DND-41 (cell line): ENCODE measurements at regions not wholly inside any gene's neighbourhood (a gene's known extent, or its start where the extent isn't known, plus 50 kb on each side); places are given as distances from the start of the nearest gene placed in this dataset.

ENCODE experiments used
- ATAC-seq: fragments of 200-7000 bp; cut with Tn5 transposase; 3 replicates; pipeline ENCODE4 v1.9.1; 2021; ENCODE audit warnings: low read depth; ENCODE audit not compliant: insufficient read depth
- DNase-seq: peaks from one replicate; pipeline ENCODE4 v3.0.0-alpha.2; 2020
- H2AFZ ChIP-seq: 2 replicates; pipeline ENCODE4 v1.6.0; 2012; ENCODE audit warnings: low read depth, low read length
- H3K27ac ChIP-seq: 2 replicates; pipeline ENCODE4 v1.5.1; 2012; ENCODE audit warnings: low read length, inconsistent platforms
- H3K27me3 ChIP-seq: fragments of 200-600 bp; sonication (generic); 2 replicates; pipeline ENCODE4 v1.6.0; 2012; ENCODE audit warnings: low read length, mild to moderate bottlenecking, inconsistent platforms; ENCODE audit not compliant: insufficient read depth, poor library complexity
- H3K36me3 ChIP-seq: 2 replicates; pipeline ENCODE4 v1.5.1; 2012; ENCODE audit warnings: low read length, inconsistent platforms; ENCODE audit not compliant: insufficient read depth
- H3K4me1 ChIP-seq: 2 replicates; pipeline ENCODE4 v1.5.1; 2012; ENCODE audit warnings: mild to moderate bottlenecking, low read length; ENCODE audit not compliant: insufficient read depth
- H3K4me2 ChIP-seq: 2 replicates; pipeline ENCODE4 v1.6.0; 2012; ENCODE audit warnings: mild to moderate bottlenecking, moderate library complexity, low read length, inconsistent platforms; ENCODE audit not compliant: insufficient read depth
- H3K4me3 ChIP-seq, 2 experiments: fragments of 200-600 bp in 1 of 2; shearing (Covaris generic) in 1 of 2; 2 replicates each; pipeline ENCODE4 v1.5.1; 2012 to 2016; ENCODE audit warnings: inconsistent platforms in 2 of 2, low read length in 2 of 2, mild to moderate bottlenecking in 2 of 2, low read depth in 1 of 2, moderate library complexity in 1 of 2
- H3K79me2 ChIP-seq: 2 replicates; pipeline ENCODE4 v1.6.0; 2012; ENCODE audit warnings: low read length, inconsistent platforms; ENCODE audit not compliant: insufficient read depth
- H3K9ac ChIP-seq: 2 replicates; pipeline ENCODE4 v1.6.0; 2012; ENCODE audit warnings: low read depth, mild to moderate bottlenecking, inconsistent platforms, low read length, moderate library complexity
- H3K9me3 ChIP-seq: 2 replicates; pipeline ENCODE4 v1.5.1; 2012; ENCODE audit warnings: low read length, moderate library complexity, mild to moderate bottlenecking, inconsistent platforms; ENCODE audit not compliant: insufficient read depth, severe bottlenecking
- H4K20me1 ChIP-seq: 2 replicates; pipeline ENCODE4 v1.6.0; 2012; ENCODE audit warnings: low read length; ENCODE audit not compliant: insufficient read depth
- CTCF ChIP-seq: IDR thresholded peaks from 2 replicates; pipeline ENCODE4 v1.5.1; 2012; ENCODE audit warnings: borderline replicate concordance, low read length, moderate library complexity, mild to moderate bottlenecking; ENCODE audit not compliant: poor library complexity, severe bottlenecking; ENCODE audit errors: extremely low read depth
- EZH2 ChIP-seq: IDR thresholded peaks from 3 replicates; pipeline ENCODE4 v1.6.1; 2012; ENCODE audit warnings: borderline replicate concordance, low read depth, mild to moderate bottlenecking, moderate library complexity, low read length, inconsistent platforms; ENCODE audit not compliant: severe bottlenecking

DNA sequence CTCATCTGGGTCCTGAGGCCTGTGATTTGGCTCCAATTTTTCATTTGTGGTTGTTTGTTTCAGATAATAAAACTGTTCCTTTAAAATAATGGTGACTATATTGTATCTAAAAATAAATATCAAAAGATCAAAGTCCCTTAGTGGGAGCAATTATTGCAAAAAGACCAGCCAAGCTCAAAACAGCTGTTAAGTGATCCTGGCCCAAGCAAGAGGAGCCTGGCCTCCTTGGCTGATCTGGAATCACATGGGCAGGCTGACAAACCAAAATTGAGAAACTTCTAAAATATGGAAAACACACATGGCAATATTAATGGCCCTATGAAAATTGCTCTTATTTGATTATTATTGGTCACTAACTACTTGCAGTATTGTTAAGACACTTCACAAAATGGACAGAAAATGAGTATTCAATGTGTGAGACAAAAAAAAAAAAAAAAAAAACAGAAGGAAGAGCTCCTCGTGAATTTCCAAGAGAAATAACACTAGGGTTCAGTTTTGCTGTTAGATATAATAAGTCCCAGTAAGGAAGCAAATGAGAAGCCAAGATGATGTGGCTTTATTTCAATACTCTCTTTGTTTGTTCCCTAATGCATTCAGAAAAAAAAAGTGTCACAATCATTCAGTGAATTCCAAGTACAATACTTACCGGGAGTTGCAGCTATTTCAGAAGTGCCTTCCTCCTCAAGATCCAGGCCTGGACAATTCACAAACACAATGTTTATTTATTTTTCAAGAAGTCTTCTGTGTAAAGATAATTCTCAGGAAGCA lies 105.1 kb downstream of the SEC16B start:
- Histone ChIP-seq H3K4me3 (no peak overlapping the region), H3K27ac (no peak overlapping the region), H3K4me2 (no peak overlapping the region), H3K9ac (no peak overlapping the region), H4K20me1 (no peaks in the 10 kb centered on the region), H3K9me3 (no peaks in the 10 kb centered on the region), H2AFZ (no peak overlapping the region), H3K79me2 (no peaks in the 10 kb centered on the region), H3K4me1 (peaks cover under 1% of the 10 kb centered on the region), H3K36me3 (no peaks in the 10 kb centered on the region), H3K27me3 (no peaks in the 10 kb centered on the region)
- TF ChIP-seq EZH2 = no peak
- no peak for TF ChIP-seq CTCF
- ATAC-seq = no peak
- DNase-seq = no peak

GRCh38 chr1:177863796-177864195 lies 106.1 kb downstream of the SEC16B start:
- H3K4me1 ChIP-seq = peaks cover 9% of the 10 kb centered on the region
- no peaks in the 10 kb centered on the region for H3K79me2 ChIP-seq
- H3K4me2 ChIP-seq = no peak overlapping the region
- no peaks in the 10 kb centered on the region for H4K20me1 ChIP-seq
- no peaks in the 10 kb centered on the region for H3K27me3 ChIP-seq
- no peak overlapping the region for H3K27ac ChIP-seq
- no peak overlapping the region for H3K9ac ChIP-seq
- no peaks in the 10 kb centered on the region for H3K9me3 ChIP-seq
- H3K4me3 ChIP-seq = no peak overlapping the region
- DNase-seq = no peak
- no peak for ATAC-seq
- no peak for TF ChIP-seq EZH2
- TF ChIP-seq CTCF = no peak
- H2AFZ ChIP-seq = no peak overlapping the region
- H3K36me3 ChIP-seq = no peaks in the 10 kb centered on the region

GRCh38 chr1:177862916-177863315 lies 106.9 kb downstream of the SEC16B start:
- TF ChIP-seq EZH2 (no peak), CTCF (no peak)
- ATAC-seq (no peak), DNase-seq (no peak)
- H3K9ac ChIP-seq = no peak overlapping the region
- no peak overlapping the region for H2AFZ ChIP-seq
- H3K4me1 ChIP-seq = peaks cover 18% of the 10 kb centered on the region
- no peaks in the 10 kb centered on the region for H3K9me3 ChIP-seq
- H3K79me2 ChIP-seq = no peaks in the 10 kb centered on the region
- no peak overlapping the region for H3K27ac ChIP-seq
- no peaks in the 10 kb centered on the region for H3K36me3 ChIP-seq
- no peaks in the 10 kb centered on the region for H4K20me1 ChIP-seq
- no peak overlapping the region for H3K4me2 ChIP-seq
- no peak overlapping the region for H3K4me3 ChIP-seq
- no peaks in the 10 kb centered on the region for H3K27me3 ChIP-seq
